22Rv1 (cell line): ENCODE measurements at regions not wholly inside any gene's neighbourhood (a gene's known extent, or its start where the extent isn't known, plus 50 kb on each side); places are given as distances from the start of the nearest gene placed in this dataset.

Experiments
- H3K27ac ChIP-seq: fragments of 450-650 bp; 2 replicates; pipeline ENCODE4 v1.5.1; 2017
- ZFX ChIP-seq: fragments of 450-650 bp; IDR thresholded peaks from 2 replicates; pipeline ENCODE4 v1.6.1; 2017; ENCODE audit warnings: antibody characterized with exemption, borderline replicate concordance
- TF ChIP-seq, protein P1 (sequence below): fragments of 450-650 bp; IDR thresholded peaks from 2 replicates; pipeline ENCODE4 v1.5.1; 2017; ENCODE audit warnings: mild to moderate bottlenecking

DNA sequence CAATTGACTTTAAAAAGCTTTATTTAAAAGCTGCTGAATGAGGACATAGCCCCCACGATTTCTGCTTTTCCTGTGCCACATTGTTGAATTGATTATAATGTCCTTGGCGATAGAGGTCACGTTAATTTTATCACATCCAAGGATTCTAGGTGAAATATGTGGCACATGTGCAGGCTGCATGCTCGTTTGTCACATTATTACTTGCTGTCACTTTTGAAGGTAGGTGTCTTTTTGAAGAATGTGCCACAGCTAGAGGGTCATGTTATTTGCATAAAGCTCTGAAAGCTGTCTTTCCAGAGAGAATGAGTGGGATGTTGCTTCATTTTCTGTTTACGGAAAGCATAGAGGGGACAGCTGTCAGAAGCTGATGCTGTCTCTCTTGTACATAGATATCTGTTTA, 927.6 kb upstream of the ATXN8OS start:
- H3K27ac ChIP-seq: no peak overlapping the region
- TF ChIP-seq, protein P1, sequence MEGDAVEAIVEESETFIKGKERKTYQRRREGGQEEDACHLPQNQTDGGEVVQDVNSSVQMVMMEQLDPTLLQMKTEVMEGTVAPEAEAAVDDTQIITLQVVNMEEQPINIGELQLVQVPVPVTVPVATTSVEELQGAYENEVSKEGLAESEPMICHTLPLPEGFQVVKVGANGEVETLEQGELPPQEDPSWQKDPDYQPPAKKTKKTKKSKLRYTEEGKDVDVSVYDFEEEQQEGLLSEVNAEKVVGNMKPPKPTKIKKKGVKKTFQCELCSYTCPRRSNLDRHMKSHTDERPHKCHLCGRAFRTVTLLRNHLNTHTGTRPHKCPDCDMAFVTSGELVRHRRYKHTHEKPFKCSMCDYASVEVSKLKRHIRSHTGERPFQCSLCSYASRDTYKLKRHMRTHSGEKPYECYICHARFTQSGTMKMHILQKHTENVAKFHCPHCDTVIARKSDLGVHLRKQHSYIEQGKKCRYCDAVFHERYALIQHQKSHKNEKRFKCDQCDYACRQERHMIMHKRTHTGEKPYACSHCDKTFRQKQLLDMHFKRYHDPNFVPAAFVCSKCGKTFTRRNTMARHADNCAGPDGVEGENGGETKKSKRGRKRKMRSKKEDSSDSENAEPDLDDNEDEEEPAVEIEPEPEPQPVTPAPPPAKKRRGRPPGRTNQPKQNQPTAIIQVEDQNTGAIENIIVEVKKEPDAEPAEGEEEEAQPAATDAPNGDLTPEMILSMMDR: no peak
- no peak for TF ChIP-seq ZFX

DNA sequence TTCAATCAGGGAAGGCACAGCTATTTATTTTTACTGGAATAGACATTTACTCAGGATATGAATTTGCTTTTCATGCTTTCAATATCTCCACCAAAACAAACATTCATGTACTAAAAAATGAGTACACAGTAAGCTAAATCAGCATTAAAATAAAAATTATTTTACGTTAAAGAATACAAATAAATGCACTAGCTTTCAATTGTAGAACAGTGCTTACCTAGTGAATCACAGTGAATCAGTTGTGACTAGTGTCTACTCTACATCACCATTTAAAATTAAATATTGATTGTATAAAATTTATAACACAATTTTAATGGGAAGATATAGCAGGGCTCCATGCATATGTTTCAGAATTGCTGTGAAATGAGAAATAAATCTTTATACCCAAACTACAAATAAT, 929.6 kb upstream of the ATXN8OS start:
- no peak for TF ChIP-seq ZFX
- TF ChIP-seq, protein P1: no peak
- H3K27ac ChIP-seq: no peak overlapping the region

DNA sequence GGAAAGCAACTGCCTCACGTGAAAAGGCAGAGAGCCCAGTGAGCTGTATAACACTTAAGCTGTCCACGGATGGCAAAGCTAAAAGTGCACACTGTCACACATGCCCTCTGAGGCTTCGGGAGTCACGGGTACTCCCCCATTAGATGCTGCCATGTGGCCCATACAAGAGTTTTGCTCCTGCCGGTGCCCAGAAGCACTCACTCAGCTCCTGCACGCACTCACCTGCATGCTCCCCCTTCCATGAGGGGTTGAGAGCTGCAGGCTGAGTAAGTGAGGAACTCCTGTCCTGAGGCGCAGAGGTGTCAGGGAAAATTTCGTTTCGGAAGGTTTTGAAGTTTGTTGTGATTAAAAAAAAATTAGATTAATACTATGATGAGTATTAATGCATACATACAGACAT, 939.2 kb upstream of the ATXN8OS start:
- H3K27ac ChIP-seq: no peak overlapping the region
- TF ChIP-seq, protein P1: no peak
- no peak for TF ChIP-seq ZFX

DNA sequence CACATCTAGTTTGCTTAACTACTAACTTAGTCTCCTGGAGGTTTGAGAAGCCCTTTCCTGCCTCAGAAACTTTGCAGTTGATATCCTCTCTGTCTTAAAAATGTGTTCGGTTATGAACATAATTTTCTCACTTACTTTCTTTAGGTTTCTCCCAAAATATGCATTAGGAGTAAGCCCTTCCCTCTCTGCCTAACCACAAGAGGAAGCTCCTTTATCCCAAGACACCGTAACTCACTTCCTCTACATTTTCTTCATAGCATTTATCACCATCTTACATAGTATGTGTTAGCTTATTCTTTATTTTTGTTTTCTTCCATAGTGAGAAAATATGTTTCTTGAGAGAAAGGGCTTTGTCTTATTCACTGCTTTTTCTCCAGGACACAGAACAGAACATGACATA, 952.5 kb upstream of the ATXN8OS start:
- no peak overlapping the region for H3K27ac ChIP-seq
- TF ChIP-seq, protein P1: no peak
- TF ChIP-seq ZFX: no peak

DNA sequence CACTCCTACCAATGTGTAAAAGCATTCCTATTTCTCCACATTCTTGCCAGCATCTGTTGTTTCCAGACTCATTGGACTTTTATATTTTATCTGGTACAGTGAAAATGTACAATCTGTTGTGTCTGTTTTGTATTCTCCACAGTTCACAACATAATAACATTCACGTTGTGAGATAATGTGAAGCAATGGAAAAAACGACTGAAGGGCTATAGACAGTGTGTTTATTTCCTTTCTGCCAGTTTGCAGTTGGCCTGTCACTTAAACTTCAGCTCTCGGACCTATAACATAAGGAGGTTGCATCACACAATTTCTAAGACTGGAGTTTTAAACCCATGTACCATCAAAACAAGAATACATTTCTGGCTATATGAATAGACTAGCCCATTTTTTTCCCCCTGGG, 965.5 kb upstream of the ATXN8OS start:
- TF ChIP-seq, protein P1: no peak
- TF ChIP-seq ZFX: no peak
- H3K27ac ChIP-seq: no peak overlapping the region

DNA sequence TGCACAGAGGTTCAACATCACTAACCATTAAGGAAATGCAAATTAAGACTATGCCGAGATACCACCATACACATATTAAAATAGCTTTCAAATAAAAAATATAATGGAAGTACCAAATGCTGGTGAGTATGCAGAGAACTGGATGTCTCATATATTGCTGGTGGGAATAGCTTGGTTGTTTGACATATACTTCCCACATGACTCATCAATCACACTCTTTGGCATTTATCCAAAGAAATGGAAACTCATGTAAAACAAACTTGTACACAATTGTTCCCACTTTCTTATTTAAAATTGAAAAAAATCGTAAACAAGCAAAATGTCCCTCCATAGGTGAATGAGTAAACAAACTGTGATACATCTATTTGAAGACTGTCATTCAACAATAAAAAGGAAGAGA, 982.6 kb upstream of the ATXN8OS start:
- H3K27ac ChIP-seq: no peak overlapping the region
- no peak for TF ChIP-seq ZFX
- TF ChIP-seq, protein P1: no peak

DNA sequence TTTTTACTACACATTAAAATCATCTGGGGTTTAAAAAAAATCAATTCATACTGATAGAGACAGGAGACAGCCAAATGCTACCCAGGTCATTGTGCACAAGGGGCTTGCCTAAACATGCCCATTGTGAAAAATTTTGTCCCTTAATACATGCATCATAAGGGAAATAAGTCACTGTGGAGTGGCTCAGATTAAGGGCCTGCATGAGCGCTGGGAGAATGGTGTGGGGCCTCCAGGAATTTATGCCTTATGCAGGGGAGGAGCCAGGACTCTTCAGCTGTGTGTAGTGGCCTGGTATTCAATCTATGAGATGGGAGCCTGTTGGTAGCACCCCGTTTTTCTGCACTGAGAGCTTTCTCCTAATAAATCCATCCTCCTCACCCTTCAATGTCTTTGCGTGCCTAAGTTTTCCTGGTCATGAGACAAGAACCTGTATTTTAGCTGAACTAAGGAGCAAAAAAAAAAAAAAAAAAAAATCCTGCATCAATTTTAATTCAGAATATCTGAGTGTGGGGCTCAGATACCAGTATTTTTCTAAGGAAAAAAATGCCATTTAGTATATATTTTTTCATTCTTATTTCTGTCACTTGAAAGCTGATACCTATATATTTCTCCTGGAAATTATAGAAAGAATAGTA, 997.6 kb upstream of the ATXN8OS start:
- no peak for TF ChIP-seq ZFX
- TF ChIP-seq, protein P1: no peak
- no peak overlapping the region for H3K27ac ChIP-seq
